ENCODE measurements at regions not wholly inside any gene's neighbourhood (a gene's known extent, or its start where the extent isn't known, plus 50 kb on each side); places are given as distances from the start of the nearest gene placed in this dataset.

GRCh38 chr5:179427676-179428056 is 82.4 kb upstream of the ADAMTS2 start:
- TF ChIP-seq REST (IDR thresholded peaks at IDR 0.05) (no peak), MAX (IDR thresholded peaks at IDR 0.05) (no peak), CTCF (IDR thresholded peaks at IDR 0.05; ENCODE audit: low read depth, low read length, missing input control) (no peak), TAF1 (conservative IDR thresholded peaks at IDR 0.05) (no peak), EGR1 (IDR thresholded peaks at IDR 0.05; ENCODE audit: low read depth in 2 of 2) (no peak), GABPA (IDR thresholded peaks at IDR 0.05 in 1 of 2, conservative IDR thresholded peaks at IDR 0.05 in 1 of 2) (no peak), JUND (IDR thresholded peaks at IDR 0.05) (no peak), ATF3 (IDR thresholded peaks at IDR 0.05) (no peak), RAD21 (IDR thresholded peaks at IDR 0.05) (no peak), HNF4A (conservative IDR thresholded peaks at IDR 0.05) (no peak), SP1 (IDR thresholded peaks at IDR 0.05) (no peak), YY1 (IDR thresholded peaks at IDR 0.05) (no peak)

All from liver (tissue), 3 donors.